ENCODE measurements at regions not wholly inside any gene's neighbourhood (a gene's known extent, or its start where the extent isn't known, plus 50 kb on each side); places are given as distances from the start of the nearest gene placed in this dataset.

- DNase-seq (ENCODE audit: low spot score) = no peak
- no peaks in the 10 kb centered on the region for H3K4me1 ChIP-seq (ENCODE audit: insufficient read depth)
- no peaks in the 10 kb centered on the region for H3K27me3 ChIP-seq (ENCODE audit: insufficient read depth)
- Mint-ChIP-seq H3K9me3 (no peaks in the 10 kb centered on the region), H3K27ac (no peak overlapping the region), H3K4me3 (no peak overlapping the region), H3K27me3 (ENCODE audit: insufficient read depth, low read depth, poor library complexity) (no peaks in the 10 kb centered on the region), H3K4me1 (no peaks in the 10 kb centered on the region), H3K36me3 (ENCODE audit: low read depth) (no peaks in the 10 kb centered on the region)
- no peak overlapping the region for H3K4me3 ChIP-seq
- no peak overlapping the region for H3K4me2 ChIP-seq
- H3K27ac ChIP-seq (ENCODE audit: low read depth) = no peak overlapping the region
- no peaks in the 10 kb centered on the region for H4K20me1 ChIP-seq (replicated peaks; ENCODE audit: insufficient read depth)
- no peak for ATAC-seq
- peaks cover 9% of the 10 kb centered on the region; the same call in 1 of the 2 replicates for H3K9me2 ChIP-seq (ENCODE audit: insufficient read depth)
- H3K36me3 ChIP-seq (ENCODE audit: insufficient read depth) = 0 out of 2 replicates have a peak, but pooled peaks cover 6% of the 10 kb centered on the region
- H2AFZ ChIP-seq = peak overlapping the region; percentile 63; the same call in 1 of the 2 replicates
- H3F3A ChIP-seq (replicated peaks; ENCODE audit: low read depth) = no peaks in the 10 kb centered on the region
- no peaks in the 10 kb centered on the region for H3K79me2 ChIP-seq (replicated peaks; ENCODE audit: insufficient read depth)
- TF ChIP-seq REST (IDR thresholded peaks at IDR 0.05; ENCODE audit: unreplicated experiment) (no peak), JUNB (IDR thresholded peaks at IDR 0.05; ENCODE audit: unreplicated experiment) (no peak), ZNF331 (CRISPR knock-in tag; IDR thresholded peaks at IDR 0.05; ENCODE audit: low read depth) (no peak), ZNF114 (CRISPR knock-in tag; IDR thresholded peaks at IDR 0.05) (no peak), CTCF (conservative IDR thresholded peaks at IDR 0.05; ENCODE audit: low read depth in 2 of 2) (no peak), ETS1 (IDR thresholded peaks at IDR 0.05) (no peak), EZH2phosphoT487 (IDR thresholded peaks at IDR 0.05; ENCODE audit: unreplicated experiment) (no peak), NANOG (IDR thresholded peaks at IDR 0.05; ENCODE audit: borderline replicate concordance) (no peak), STAT1 (IDR thresholded peaks at IDR 0.05; ENCODE audit: unreplicated experiment) (no peak), ZNF462 (CRISPR knock-in tag; IDR thresholded peaks at IDR 0.05) (no peak), CREB1 (CRISPR knock-in tag; IDR thresholded peaks at IDR 0.05; ENCODE audit: low read depth) (no peak), POLR2AphosphoS5 (IDR thresholded peaks at IDR 0.05; ENCODE audit: low read depth) (no peak), EZH2 (IDR thresholded peaks at IDR 0.05; ENCODE audit: low read depth, unreplicated experiment) (no peak)
Measured at GRCh38 chr5:5040712-5041111, 99.4 kb upstream of the ADAMTS16 start.

All from GM23338 (cell line).